Astrocyte of the spinal cord (primary cell): ENCODE measurements at regions not wholly inside any gene's neighbourhood (a gene's known extent, or its start where the extent isn't known, plus 50 kb on each side); places are given as distances from the start of the nearest gene placed in this dataset.

ENCODE experiments used
- DNase-seq: peaks from one replicate; pipeline ENCODE4 v3.0.0; 2011; ENCODE audit warnings: low read depth, low spot score
- H3K4me3 ChIP-seq: 2 replicates; pipeline ENCODE4 v1.5.1; 2011; ENCODE audit warnings: low read depth, mild to moderate bottlenecking, low read length, moderate library complexity
- CTCF ChIP-seq: IDR thresholded peaks from 2 replicates; pipeline ENCODE4 v1.5.1; 2012; ENCODE audit warnings: low read depth, mild to moderate bottlenecking, low read length, inconsistent platforms
- in situ Hi-C: cut with HindIII; loops from 2 replicates; pipeline ENCODE4 v1.10.0; 2017; ENCODE audit warnings: low sequenced_read_pairs

DNA sequence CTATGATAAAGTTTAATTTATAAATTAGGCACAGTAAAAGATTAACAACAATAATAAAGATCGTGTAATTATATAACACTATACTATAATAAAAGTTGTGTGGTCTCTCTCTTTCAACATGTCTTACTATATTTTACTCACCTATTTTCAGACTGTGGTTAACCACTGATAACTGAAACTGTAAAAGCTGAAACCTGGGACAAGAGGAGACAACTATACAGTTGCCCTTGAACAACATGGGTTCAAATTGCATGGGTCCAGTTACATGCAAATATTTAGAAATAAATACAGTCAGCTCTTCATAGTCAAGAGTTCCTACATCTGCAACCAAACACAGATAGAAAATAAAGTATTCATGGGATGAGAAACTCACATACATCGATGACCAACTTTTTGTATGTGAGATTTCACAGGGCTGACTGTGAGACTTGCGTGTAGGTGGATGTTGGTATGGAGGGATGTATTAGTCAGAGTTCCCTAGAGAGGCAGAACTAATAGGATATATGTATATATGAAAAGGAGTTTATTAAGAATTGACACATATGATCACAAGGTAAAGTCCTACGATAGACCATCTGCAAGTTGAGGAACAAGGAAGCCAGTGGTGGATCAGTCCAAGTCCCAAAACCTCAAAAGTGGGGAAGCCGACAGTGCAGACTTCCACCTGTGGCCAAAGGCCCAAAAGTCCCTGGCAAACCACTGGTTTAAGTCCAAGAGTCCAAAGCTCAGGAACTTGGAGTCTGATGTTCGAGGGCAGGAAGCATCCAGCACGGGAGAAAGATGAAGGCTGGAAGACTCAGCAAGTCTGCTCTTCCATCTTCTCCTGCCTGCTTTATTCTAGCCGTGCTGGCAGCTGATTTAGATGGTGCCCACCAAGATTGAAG is 359.5 kb downstream of the INSC start:
- no peak for TF ChIP-seq CTCF
- no peak for DNase-seq
- no peak overlapping the region for H3K4me3 ChIP-seq
- in situ Hi-C loops, result no loop called here

- DNase-seq, result no peak
- in situ Hi-C loops, result no loop called here
Observed at GRCh38 chr11:15476371-15476917, 361.7 kb downstream of the INSC start.

GRCh38 chr11:15481871-15482270 is 367.1 kb downstream of the INSC start:
- in situ Hi-C loops, result no loop called here
- no peak for TF ChIP-seq CTCF
- H3K4me3 ChIP-seq, result no peak overlapping the region
- no peak for DNase-seq

More at GRCh38 chr11:15476371-15476917, 361.7 kb downstream of the INSC start:
- H3K4me3 ChIP-seq, result no peak overlapping the region
- TF ChIP-seq CTCF, result no peak

DNA sequence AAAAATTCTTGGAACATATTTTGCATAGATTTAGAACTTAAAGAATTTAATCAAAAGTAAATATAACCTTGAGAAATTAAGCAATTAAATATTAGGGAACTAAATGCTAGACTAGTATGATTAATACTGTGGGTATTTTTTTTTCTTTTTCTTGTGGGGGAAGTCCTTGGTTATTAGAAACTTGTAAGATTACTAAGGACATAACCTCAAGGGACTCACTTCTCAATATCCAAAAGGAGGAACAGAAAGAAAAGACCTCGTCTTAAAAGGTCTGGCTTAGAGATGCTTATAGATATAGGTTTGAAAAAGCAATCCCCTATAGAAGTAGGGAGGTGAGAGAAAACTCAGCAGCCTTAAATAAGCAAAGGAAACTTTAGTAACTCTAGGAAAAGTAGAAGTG is 368.5 kb downstream of the INSC start:
- DNase-seq, result no peak
- no peak for TF ChIP-seq CTCF
- H3K4me3 ChIP-seq, result no peak overlapping the region
- in situ Hi-C loops, result no loop called here

DNA sequence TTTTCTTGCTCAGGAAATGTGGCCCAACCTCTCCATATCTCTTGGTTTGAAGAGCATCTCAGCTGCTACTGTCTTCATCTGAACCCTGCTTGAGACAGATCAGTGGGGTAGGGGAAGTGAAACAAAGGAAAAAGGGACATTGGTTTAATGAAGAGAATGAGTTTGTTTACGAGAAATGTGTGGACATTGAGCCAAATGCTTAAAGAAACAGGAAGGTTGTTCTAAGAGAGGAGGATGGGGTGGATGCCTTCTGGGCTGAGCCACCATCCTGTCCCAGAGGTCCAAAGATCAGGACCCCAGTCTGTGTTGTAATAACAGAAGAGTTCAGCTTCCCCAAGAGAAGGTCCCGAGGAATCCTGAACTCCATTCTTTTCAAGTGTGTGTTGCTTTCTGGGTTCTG is 369.7 kb downstream of the INSC start:
- no peak for TF ChIP-seq CTCF
- no peak overlapping the region for H3K4me3 ChIP-seq
- in situ Hi-C loops, result no loop called here
- no peak for DNase-seq

- TF ChIP-seq CTCF, result no peak
- in situ Hi-C loops, result no loop called here
- no peak for DNase-seq
- H3K4me3 ChIP-seq, result no peak overlapping the region
Observed at GRCh38 chr11:15485432-15485831, 370.7 kb downstream of the INSC start.
